CD4-positive, alpha-beta T cell (primary cell): ENCODE measurements at regions not wholly inside any gene's neighbourhood (a gene's known extent, or its start where the extent isn't known, plus 50 kb on each side); places are given as distances from the start of the nearest gene placed in this dataset.

ENCODE experiments used
- ATAC-seq: fragments of 200-7000 bp; cut with Tn5 transposase; one replicate; pipeline ENCODE4 v1.10.0; 2022; ENCODE audit warnings: mild to moderate bottlenecking; ENCODE audit not compliant: poor library complexity
- CTCF ChIA-PET: fragments of 350-600 bp; sonication (Branson Sonifier 250); formaldehyde crosslinking; loops from one replicate; lab custom pipeline; 2021; ENCODE audit warnings: antibody characterized with exemption, inconsistent platforms; lab: Charles Lee
- POLR2A ChIA-PET: fragments of 350-600 bp; sonication (Branson Sonifier 250); formaldehyde crosslinking; loops from one replicate; lab custom pipeline; 2021; ENCODE audit warnings: antibody characterized with exemption, inconsistent platforms; lab: Charles Lee
- DNase-seq, 14 experiments: peaks; one replicate each; pipeline ENCODE4 v3.0.0-alpha.2; 2013 to 2020; ENCODE audit warnings: mixed read lengths in 2 of 14
- H3K27ac ChIP-seq, 2 donors: one replicate each; pipeline versions ENCODE4 v1.5.1 to v1.7.0; 2013; ENCODE audit warnings: low read length in 2 of 2, low read depth in 1 of 2, mild to moderate bottlenecking in 1 of 2
- H3K27me3 ChIP-seq, 2 experiments: 1 replicate in 1 of 2; 2 replicates in 1 of 2; pipeline versions ENCODE4 v1.6.1 to v1.7.0; 2013; ENCODE audit warnings: low read length in 2 of 2, control low read depth in 1 of 2, mild to moderate bottlenecking in 1 of 2, moderate library complexity in 1 of 2; ENCODE audit not compliant: insufficient read depth in 2 of 2, control insufficient read depth in 1 of 2
- H3K36me3 ChIP-seq: one replicate; pipeline ENCODE4 v1.6.1; 2013; ENCODE audit warnings: low read length, control low read depth; ENCODE audit not compliant: insufficient read depth
- H3K4me1 ChIP-seq: one replicate; pipeline ENCODE4 v1.6.1; 2013; ENCODE audit warnings: low read length, control low read depth; ENCODE audit not compliant: insufficient read depth
- H3K4me3 ChIP-seq: one replicate; pipeline ENCODE4 v1.5.1; 2013; ENCODE audit warnings: mild to moderate bottlenecking, low read length, moderate library complexity
- H3K9me3 ChIP-seq, 2 experiments: 1 replicate in 1 of 2; 2 replicates in 1 of 2; pipeline versions ENCODE4 v1.6.1 to v1.7.0; 2013; ENCODE audit warnings: low read length in 2 of 2, mild to moderate bottlenecking in 2 of 2, control low read depth in 1 of 2, moderate library complexity in 1 of 2; ENCODE audit not compliant: control insufficient read depth in 1 of 2, insufficient read depth in 1 of 2
- H3K27ac Mint-ChIP-seq: one replicate; pipeline ENCODE4 v1.8.0; 2020; ENCODE audit warnings: mixed read lengths
- H3K27me3 Mint-ChIP-seq: one replicate; pipeline ENCODE4 v1.8.0; 2021; ENCODE audit warnings: mixed read lengths
- H3K36me3 Mint-ChIP-seq: one replicate; pipeline ENCODE4 v1.8.0; 2021; ENCODE audit warnings: low read depth, mixed read lengths
- H3K4me1 Mint-ChIP-seq: one replicate; pipeline ENCODE4 v1.8.0; 2021; ENCODE audit warnings: low read depth, mixed read lengths
- H3K4me3 Mint-ChIP-seq: one replicate; pipeline ENCODE4 v1.8.0; 2020; ENCODE audit warnings: mild to moderate bottlenecking, mixed read lengths
- H3K9me3 Mint-ChIP-seq: one replicate; pipeline ENCODE4 v1.8.0; 2020; ENCODE audit warnings: mixed read lengths
- intact Hi-C, 2 experiments: fragments of 100-400 bp; cut with DNase I in 1 of 2; cut with micrococcal nuclease in 1 of 2; formaldehyde crosslinking; loops; one replicate each; pipeline versions ENCODE4 v1.15.1 to v1.9.0; 2023 to 2025; cut with DNase I, micrococcal nuclease
- TF ChIP-seq, protein P1 (sequence below): fragments of 200-600 bp; IDR thresholded peaks from one replicate; pipeline ENCODE4 v1.8.0; 2022; ENCODE audit warnings: antibody characterized with exemption, mild to moderate bottlenecking

DNA sequence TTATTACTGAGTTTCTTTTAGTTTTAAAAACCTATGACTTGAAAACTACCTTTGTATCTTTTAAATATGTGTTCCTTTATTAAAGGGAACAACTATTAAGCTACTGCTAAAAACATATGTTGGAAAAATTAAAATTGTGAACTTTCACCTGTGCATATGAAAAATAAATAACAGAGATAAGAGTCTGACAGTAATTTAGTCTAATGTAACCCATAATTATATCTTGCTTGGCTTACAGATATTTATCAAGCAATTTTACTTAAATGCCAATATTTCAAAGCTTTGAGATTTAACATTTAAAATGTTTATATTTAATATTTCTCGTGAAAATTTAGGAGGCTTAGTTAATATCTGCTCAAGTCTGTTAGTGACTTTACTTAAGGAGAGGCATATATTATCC is 309.8 kb downstream of the CCER1 start:
- TF ChIP-seq, protein P1, sequence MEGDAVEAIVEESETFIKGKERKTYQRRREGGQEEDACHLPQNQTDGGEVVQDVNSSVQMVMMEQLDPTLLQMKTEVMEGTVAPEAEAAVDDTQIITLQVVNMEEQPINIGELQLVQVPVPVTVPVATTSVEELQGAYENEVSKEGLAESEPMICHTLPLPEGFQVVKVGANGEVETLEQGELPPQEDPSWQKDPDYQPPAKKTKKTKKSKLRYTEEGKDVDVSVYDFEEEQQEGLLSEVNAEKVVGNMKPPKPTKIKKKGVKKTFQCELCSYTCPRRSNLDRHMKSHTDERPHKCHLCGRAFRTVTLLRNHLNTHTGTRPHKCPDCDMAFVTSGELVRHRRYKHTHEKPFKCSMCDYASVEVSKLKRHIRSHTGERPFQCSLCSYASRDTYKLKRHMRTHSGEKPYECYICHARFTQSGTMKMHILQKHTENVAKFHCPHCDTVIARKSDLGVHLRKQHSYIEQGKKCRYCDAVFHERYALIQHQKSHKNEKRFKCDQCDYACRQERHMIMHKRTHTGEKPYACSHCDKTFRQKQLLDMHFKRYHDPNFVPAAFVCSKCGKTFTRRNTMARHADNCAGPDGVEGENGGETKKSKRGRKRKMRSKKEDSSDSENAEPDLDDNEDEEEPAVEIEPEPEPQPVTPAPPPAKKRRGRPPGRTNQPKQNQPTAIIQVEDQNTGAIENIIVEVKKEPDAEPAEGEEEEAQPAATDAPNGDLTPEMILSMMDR, result no peak
- POLR2A ChIA-PET, result no interaction called here
- H3K36me3 ChIP-seq, result no peaks in the 10 kb centered on the region
- no peaks in the 10 kb centered on the region for H3K36me3 Mint-ChIP-seq
- no peaks in the 10 kb centered on the region for H3K9me3 ChIP-seq
- no peaks in the 10 kb centered on the region for H3K4me1 ChIP-seq
- ATAC-seq, result no peak
- no peaks in the 10 kb centered on the region for H3K27me3 ChIP-seq
- H3K27ac ChIP-seq, result no peak overlapping the region
- CTCF ChIA-PET, result no interaction called here
- H3K27ac Mint-ChIP-seq, result no peak overlapping the region
- no peaks in the 10 kb centered on the region for H3K9me3 Mint-ChIP-seq
- no peaks in the 10 kb centered on the region for H3K27me3 Mint-ChIP-seq
- no peaks in the 10 kb centered on the region for H3K4me1 Mint-ChIP-seq
- DNase-seq, result no peak
- no peak overlapping the region for H3K4me3 Mint-ChIP-seq
- H3K4me3 ChIP-seq, result no peak overlapping the region
- intact Hi-C loops, result no loop called here

DNA sequence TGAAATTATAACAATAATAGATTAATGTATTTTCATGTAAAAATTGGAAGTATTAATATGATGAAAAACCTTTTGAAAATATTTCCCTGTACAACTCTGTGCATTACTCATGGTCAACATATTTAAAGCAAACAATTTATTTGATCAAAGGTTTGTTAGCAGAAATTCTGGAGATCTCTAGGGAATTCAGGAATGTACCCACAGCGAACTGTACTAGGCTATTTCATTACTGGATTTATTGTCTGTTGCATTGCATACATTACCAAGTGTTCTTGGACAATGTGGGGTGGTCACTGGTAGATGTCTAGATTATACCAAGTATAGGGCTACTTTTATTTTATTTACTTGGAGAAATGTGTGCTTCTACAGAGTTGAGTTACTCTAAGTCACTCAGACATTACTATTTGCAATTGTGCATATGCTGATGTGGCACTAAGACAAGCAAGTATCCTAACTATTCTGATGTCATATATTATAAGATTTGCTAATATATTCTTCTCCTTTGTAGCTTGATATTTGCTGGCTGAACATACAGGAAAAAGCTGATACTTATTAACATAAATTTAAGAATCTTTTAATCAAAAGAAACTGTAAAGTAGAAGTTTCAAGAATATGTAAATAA is 323.3 kb downstream of the CCER1 start:
- intact Hi-C loops, result no loop called here
- H3K27ac Mint-ChIP-seq, result no peak overlapping the region
- no peaks in the 10 kb centered on the region for H3K9me3 ChIP-seq
- H3K4me1 ChIP-seq, result no peaks in the 10 kb centered on the region
- TF ChIP-seq, protein P1, result no peak
- no peak for ATAC-seq
- H3K36me3 Mint-ChIP-seq, result no peaks in the 10 kb centered on the region
- no peak for DNase-seq
- no peak overlapping the region for H3K27ac ChIP-seq
- ChIA-PET CTCF (no interaction called here), POLR2A (no interaction called here)
- H3K36me3 ChIP-seq, result no peaks in the 10 kb centered on the region
- no peaks in the 10 kb centered on the region for H3K4me1 Mint-ChIP-seq
- no peaks in the 10 kb centered on the region for H3K27me3 ChIP-seq
- no peak overlapping the region for H3K4me3 ChIP-seq
- no peaks in the 10 kb centered on the region for H3K27me3 Mint-ChIP-seq
- no peaks in the 10 kb centered on the region for H3K9me3 Mint-ChIP-seq
- H3K4me3 Mint-ChIP-seq, result no peak overlapping the region

DNA sequence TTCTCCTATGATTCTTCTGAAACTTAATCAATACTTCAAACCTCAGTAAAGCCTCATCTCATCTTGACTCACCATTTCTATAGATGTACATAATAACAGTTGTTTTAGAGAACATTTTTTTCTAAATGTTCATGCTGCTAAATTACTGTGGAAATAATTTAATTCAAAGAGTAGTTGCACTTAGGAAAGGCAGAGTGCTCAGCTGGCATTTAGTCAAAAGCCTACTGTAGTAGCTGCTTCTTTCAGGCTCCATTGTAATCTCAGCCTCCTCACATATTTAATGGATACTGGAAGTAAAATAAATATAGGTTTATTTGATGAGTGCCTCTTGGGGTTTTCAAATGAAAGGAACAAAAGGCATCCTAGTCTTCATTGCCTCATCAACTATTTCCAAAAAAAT is 325.0 kb downstream of the CCER1 start:
- no peaks in the 10 kb centered on the region for H3K36me3 ChIP-seq
- no peak for ATAC-seq
- no peaks in the 10 kb centered on the region for H3K4me1 Mint-ChIP-seq
- intact Hi-C loops, result no loop called here
- POLR2A ChIA-PET, result no interaction called here
- no peak overlapping the region for H3K27ac ChIP-seq
- H3K36me3 Mint-ChIP-seq, result no peaks in the 10 kb centered on the region
- DNase-seq, result no peak
- TF ChIP-seq, protein P1, result no peak
- H3K9me3 ChIP-seq, result no peaks in the 10 kb centered on the region
- no peaks in the 10 kb centered on the region for H3K27me3 ChIP-seq
- CTCF ChIA-PET, result no interaction called here
- no peak overlapping the region for H3K27ac Mint-ChIP-seq
- no peak overlapping the region for H3K4me3 Mint-ChIP-seq
- no peaks in the 10 kb centered on the region for H3K9me3 Mint-ChIP-seq
- no peak overlapping the region for H3K4me3 ChIP-seq
- no peaks in the 10 kb centered on the region for H3K27me3 Mint-ChIP-seq
- no peaks in the 10 kb centered on the region for H3K4me1 ChIP-seq
